ENCODE measurements at regions not wholly inside any gene's neighbourhood (a gene's known extent, or its start where the extent isn't known, plus 50 kb on each side); places are given as distances from the start of the nearest gene placed in this dataset.

- Histone ChIP-seq H3K4me2 (replicated peaks; ENCODE audit: low read depth, low read length, poor library complexity, severe bottlenecking) (no peak overlapping the region), H3K27ac (ENCODE audit: low read length in 2 of 2) (no peak overlapping the region), H2AFZ (ENCODE audit: insufficient read depth, low read depth, low read length, poor library complexity, severe bottlenecking) (no peak overlapping the region), H3K4me3 (ENCODE audit: control extremely low read depth in 1 of 5, extremely low read depth in 1 of 5, insufficient read depth in 1 of 5, low read depth in 2 of 5, low read length in 4 of 5) (no peak overlapping the region), H4K20me1 (ENCODE audit: control insufficient read depth, insufficient read depth, low read length, poor library complexity, severe bottlenecking) (no peaks in the 10 kb centered on the region), H3K79me2 (ENCODE audit: control insufficient read depth, insufficient read depth, low read length) (no peaks in the 10 kb centered on the region), H3K9ac (ENCODE audit: low read length) (no peak overlapping the region), H3K27me3 (replicated peaks in 1 of 4; ENCODE audit: control extremely low read depth in 1 of 4, control insufficient read depth in 3 of 4, insufficient read depth in 4 of 4, low read length in 3 of 4) (no peaks in the 10 kb centered on the region), H3K9me3 (ENCODE audit: control extremely low read depth in 1 of 3, control insufficient read depth in 2 of 3, insufficient read depth in 1 of 3, low read length in 2 of 3) (peaks cover 0 to 1% (median 0%) of the 10 kb centered on the region in 3 donors), H3K4me1 (ENCODE audit: control insufficient read depth in 2 of 2, insufficient read depth in 2 of 2, low read length in 2 of 2) (no peaks in the 10 kb centered on the region), H3K36me3 (replicated peaks in 1 of 2; ENCODE audit: control extremely low read depth in 1 of 2, control insufficient read depth in 1 of 2, extremely low read depth in 1 of 2, insufficient read depth in 2 of 2, low read length in 1 of 2) (no peaks in the 10 kb centered on the region)
- Mint-ChIP-seq H3K4me3 (no peak overlapping the region), H3K27ac (no peak overlapping the region), H3K9me3 (ENCODE audit: insufficient read depth) (peaks cover 12% of the 10 kb centered on the region), H3K4me1 (no peaks in the 10 kb centered on the region), H3K27me3 (no peaks in the 10 kb centered on the region)
- DNase-seq, result no peak
- ChIA-PET POLR2A (no interaction called here), CTCF (no interaction called here)
- ATAC-seq (ENCODE audit: low read depth), result no peak
- 100% methylated on average over 1 of the region's 1 CpG for WGBS (ENCODE audit: insufficient coverage)
- no peak for TF ChIP-seq EZH2 (IDR thresholded peaks at IDR 0.05; ENCODE audit: borderline replicate concordance, insufficient read depth, low read depth, low read length, poor library complexity, severe bottlenecking)
- no peak for TF ChIP-seq CTCF (IDR thresholded peaks at IDR 0.05)
- intact Hi-C loops (cut with micrococcal nuclease), result no loop called here
Observed at GRCh38 chr5:15333091-15333490, 166.9 kb upstream of the FBXL7 start.

GRCh38 chr5:15326932-15327331 is 173.0 kb upstream of the FBXL7 start:
- no peak overlapping the region for H3K9ac ChIP-seq (ENCODE audit: low read length)
- no peaks in the 10 kb centered on the region for H3K9me3 ChIP-seq (ENCODE audit: control extremely low read depth in 1 of 3, control insufficient read depth in 2 of 3, insufficient read depth in 1 of 3, low read length in 2 of 3)
- no peaks in the 10 kb centered on the region for H3K79me2 ChIP-seq (ENCODE audit: control insufficient read depth, insufficient read depth, low read length)
- no peak overlapping the region for H2AFZ ChIP-seq (ENCODE audit: insufficient read depth, low read depth, low read length, poor library complexity, severe bottlenecking)
- TF ChIP-seq CTCF (IDR thresholded peaks at IDR 0.05) (no peak), EZH2 (IDR thresholded peaks at IDR 0.05; ENCODE audit: borderline replicate concordance, insufficient read depth, low read depth, low read length, poor library complexity, severe bottlenecking) (no peak)
- no peaks in the 10 kb centered on the region for H3K4me1 ChIP-seq (ENCODE audit: control insufficient read depth in 2 of 2, insufficient read depth in 2 of 2, low read length in 2 of 2)
- H4K20me1 ChIP-seq (ENCODE audit: control insufficient read depth, insufficient read depth, low read length, poor library complexity, severe bottlenecking), result no peaks in the 10 kb centered on the region
- Mint-ChIP-seq H3K4me1 (no peaks in the 10 kb centered on the region), H3K4me3 (no peak overlapping the region), H3K27me3 (no peaks in the 10 kb centered on the region), H3K27ac (no peak overlapping the region), H3K9me3 (ENCODE audit: insufficient read depth) (no peaks in the 10 kb centered on the region)
- intact Hi-C loops (cut with micrococcal nuclease), result no loop called here
- POLR2A ChIA-PET, result no interaction called here
- H3K27me3 ChIP-seq (replicated peaks in 1 of 4; ENCODE audit: control extremely low read depth in 1 of 4, control insufficient read depth in 3 of 4, insufficient read depth in 4 of 4, low read length in 3 of 4), result no peaks in the 10 kb centered on the region
- DNase-seq (no peak), ATAC-seq (ENCODE audit: low read depth) (no peak)
- H3K4me3 ChIP-seq (ENCODE audit: control extremely low read depth in 1 of 5, extremely low read depth in 1 of 5, insufficient read depth in 1 of 5, low read depth in 2 of 5, low read length in 4 of 5), result no peak overlapping the region
- H3K36me3 ChIP-seq (replicated peaks in 1 of 2; ENCODE audit: control extremely low read depth in 1 of 2, control insufficient read depth in 1 of 2, extremely low read depth in 1 of 2, insufficient read depth in 2 of 2, low read length in 1 of 2), result no peaks in the 10 kb centered on the region
- no peak overlapping the region for H3K4me2 ChIP-seq (replicated peaks; ENCODE audit: low read depth, low read length, poor library complexity, severe bottlenecking)
- no peak overlapping the region for H3K27ac ChIP-seq (ENCODE audit: low read length in 2 of 2)
- CTCF ChIA-PET, result no interaction called here

All from B cell (primary cell).